A549 (cell line): ENCODE measurements at regions not wholly inside any gene's neighbourhood (a gene's known extent, or its start where the extent isn't known, plus 50 kb on each side); places are given as distances from the start of the nearest gene placed in this dataset.

Experiments used
- CEBPB ChIP-seq, 2 experiments: fragments of >200 bp in 1 of 2; sonication (Bioruptor Twin) in 1 of 2; formaldehyde crosslinking in 1 of 2; IDR thresholded peaks; 2 replicates each; pipeline ENCODE4 v1.6.1; 2012 to 2016
- EHF ChIP-seq: fragments of 250-450 bp; sonication (Bioruptor Pico); IDR thresholded peaks from 2 replicates; pipeline ENCODE4 v1.5.0; 2020; ENCODE audit warnings: mild to moderate bottlenecking
- POLR2A ChIP-seq: IDR thresholded peaks from 2 replicates; pipeline ENCODE4 v1.6.1; 2012; ENCODE audit warnings: mild to moderate bottlenecking, low read length
- RAD21 ChIP-seq, 2 experiments: fragments of >200 bp in 1 of 2; sonication (Bioruptor Twin) in 1 of 2; formaldehyde crosslinking in 1 of 2; IDR thresholded peaks in 1 of 2; conservative IDR thresholded peaks in 1 of 2; 2 replicates in 1 of 2; 3 replicates in 1 of 2; pipeline ENCODE4 v1.6.1; 2012 to 2018; ENCODE audit warnings: inconsistent platforms in 1 of 2
- RFX5 ChIP-seq: fragments of 450-650 bp; IDR thresholded peaks from 2 replicates; pipeline ENCODE4 v1.7.1; 2014; ENCODE audit warnings: antibody characterized with exemption, mild to moderate bottlenecking, moderate library complexity
- SREBF2 ChIP-seq: fragments of 450-650 bp; IDR thresholded peaks from 2 replicates; pipeline ENCODE4 v1.6.1; 2014; ENCODE audit warnings: mild to moderate bottlenecking, moderate library complexity
- TF ChIP-seq, protein P1 (sequence below): fragments of 450-650 bp; IDR thresholded peaks from 2 replicates; pipeline ENCODE4 v1.6.1; 2014; ENCODE audit warnings: antibody characterized with exemption

DNA sequence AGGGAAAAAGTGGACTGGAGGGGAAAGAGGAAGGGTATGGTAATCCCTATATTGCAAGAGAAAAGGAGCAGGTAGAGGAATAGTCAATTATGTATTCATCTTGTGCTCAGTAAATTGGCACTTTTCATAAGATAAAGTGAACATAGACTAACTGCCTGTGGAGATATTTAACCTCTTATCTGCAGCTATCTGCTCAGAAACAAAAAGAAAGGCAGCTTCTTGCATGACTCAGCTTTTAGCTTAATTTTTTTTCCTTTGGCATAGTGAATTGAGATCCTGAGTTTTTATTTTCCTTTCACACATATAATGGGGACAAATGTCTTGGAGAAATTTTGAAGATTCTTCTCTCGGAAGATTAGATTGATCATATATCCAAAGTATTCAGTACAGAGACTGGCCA, 127.6 kb upstream of the F3 start:
- TF ChIP-seq POLR2A, result no peak
- no peak for TF ChIP-seq SREBF2
- TF ChIP-seq, protein P1, sequence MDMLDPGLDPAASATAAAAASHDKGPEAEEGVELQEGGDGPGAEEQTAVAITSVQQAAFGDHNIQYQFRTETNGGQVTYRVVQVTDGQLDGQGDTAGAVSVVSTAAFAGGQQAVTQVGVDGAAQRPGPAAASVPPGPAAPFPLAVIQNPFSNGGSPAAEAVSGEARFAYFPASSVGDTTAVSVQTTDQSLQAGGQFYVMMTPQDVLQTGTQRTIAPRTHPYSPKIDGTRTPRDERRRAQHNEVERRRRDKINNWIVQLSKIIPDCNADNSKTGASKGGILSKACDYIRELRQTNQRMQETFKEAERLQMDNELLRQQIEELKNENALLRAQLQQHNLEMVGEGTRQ, result no peak
- TF ChIP-seq CEBPB (IDR thresholded peaks at IDR 0.05), result no peak
- TF ChIP-seq EHF, result no peak
- no peak for TF ChIP-seq RAD21 (conservative IDR thresholded peaks at IDR 0.05 in 1 of 2, IDR thresholded peaks at IDR 0.05 in 1 of 2)
- TF ChIP-seq RFX5, result no peak
